GM12865 (cell line): ENCODE measurements at regions not wholly inside any gene's neighbourhood (a gene's known extent, or its start where the extent isn't known, plus 50 kb on each side); places are given as distances from the start of the nearest gene placed in this dataset.

Experiments used
- DNase-seq: peaks from one replicate; pipeline ENCODE4 v3.0.0; 2010; ENCODE audit warnings: low read depth
- H3K4me3 ChIP-seq: 2 replicates; pipeline ENCODE4 v1.5.1; 2011; ENCODE audit warnings: mild to moderate bottlenecking, low read depth, low read length, control low read depth
- CTCF ChIP-seq: IDR thresholded peaks from 2 replicates; pipeline ENCODE4 v1.5.1; 2011; ENCODE audit warnings: low read length, control low read depth, low read depth, inconsistent platforms; ENCODE audit not compliant: insufficient read depth; ENCODE audit errors: missing control alignments

DNA sequence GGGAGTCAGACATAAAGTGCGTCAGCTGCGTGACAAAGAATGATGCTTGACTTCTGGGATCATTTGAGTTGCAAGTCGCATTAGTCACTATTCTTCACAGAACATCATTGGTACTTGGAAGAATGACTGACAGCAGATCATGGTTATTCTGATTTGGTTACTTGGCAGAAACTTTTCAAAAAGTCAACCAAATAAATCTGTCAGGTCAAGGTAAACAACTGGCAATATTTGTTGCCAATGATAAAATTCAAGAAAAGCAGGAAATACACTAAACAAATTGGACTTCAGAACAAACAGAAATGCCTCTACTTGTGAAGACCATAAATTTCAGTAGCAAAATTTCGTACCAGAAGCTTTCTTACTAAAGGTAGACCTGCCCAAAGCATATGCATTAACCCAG, 221.6 kb downstream of the TFAP2A start:
- TF ChIP-seq CTCF, result no peak

GRCh38 chr6:10190042-10190441, 224.8 kb downstream of the TFAP2A start:
- no peak for TF ChIP-seq CTCF
- H3K4me3 ChIP-seq, result no peak overlapping the region
- no peak for DNase-seq

More for the DNA sequence above, 221.6 kb downstream of the TFAP2A start:
- no peak for DNase-seq
- no peak overlapping the region for H3K4me3 ChIP-seq

DNA sequence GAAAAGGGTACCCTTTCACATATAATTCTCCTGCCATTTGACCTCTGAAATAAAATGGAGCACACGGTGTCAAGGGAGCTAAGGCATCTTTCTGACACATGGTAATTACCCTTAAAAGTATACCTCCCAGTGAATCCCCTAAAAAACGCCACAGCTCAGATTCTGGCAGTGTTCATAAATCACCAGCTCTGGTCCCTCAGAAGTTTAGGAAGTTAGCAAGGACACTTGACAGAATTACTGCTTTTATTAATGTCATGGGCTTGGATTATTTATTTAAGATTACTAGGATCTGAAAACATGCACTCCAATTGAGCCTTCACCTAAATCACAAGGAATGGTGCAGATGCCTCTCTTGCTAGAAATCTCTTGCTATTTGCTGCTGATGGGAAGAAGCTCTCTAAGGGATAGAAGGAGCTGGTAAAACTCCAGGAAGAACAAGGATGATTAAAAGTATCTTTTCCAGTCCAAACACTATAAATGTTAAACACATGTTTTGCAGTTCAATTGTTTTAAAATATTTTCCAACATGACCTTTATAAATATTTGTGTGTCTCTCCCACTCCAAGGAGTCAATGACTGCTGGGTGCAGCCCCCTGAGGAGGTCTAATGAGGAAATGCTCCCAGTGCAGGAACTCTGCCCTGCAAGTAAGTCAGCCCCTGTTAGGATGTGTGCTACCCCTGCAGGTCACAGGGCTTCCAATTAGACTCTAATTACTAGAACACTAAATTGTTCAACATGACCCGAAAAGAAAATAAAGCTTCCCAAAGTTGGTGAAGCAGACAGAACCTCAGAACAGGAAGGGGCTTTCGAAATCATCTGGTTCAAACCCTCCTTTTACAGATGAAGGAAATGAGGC, 230.3 kb downstream of the TFAP2A start:
- no peak for DNase-seq
- no peak overlapping the region for H3K4me3 ChIP-seq
- no peak for TF ChIP-seq CTCF

- DNase-seq, result no peak
- H3K4me3 ChIP-seq, result no peak overlapping the region
- no peak for TF ChIP-seq CTCF
Observed at GRCh38 chr6:10180138-10181074, 234.5 kb downstream of the TFAP2A start.

DNA sequence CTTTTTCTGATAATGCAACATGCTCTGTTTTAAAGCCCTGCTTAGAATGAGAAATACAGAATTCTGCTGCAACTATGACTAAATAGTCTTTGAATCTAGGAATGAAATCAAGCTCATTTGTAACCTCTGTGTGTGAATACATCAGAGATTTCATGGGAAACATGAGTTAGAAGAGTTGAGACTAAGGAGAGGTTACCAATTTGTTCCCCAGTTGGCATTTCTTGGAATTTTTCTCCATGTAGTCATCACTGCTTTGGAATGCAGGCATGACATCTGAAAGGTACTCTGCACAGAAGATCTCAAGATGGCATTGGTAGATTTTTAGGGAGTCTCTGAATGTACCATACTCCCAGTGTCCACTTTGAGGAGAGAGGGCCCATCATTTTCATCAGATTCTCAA, 237.2 kb downstream of the TFAP2A start:
- DNase-seq, result no peak
- H3K4me3 ChIP-seq, result no peak overlapping the region
- TF ChIP-seq CTCF, result no peak

DNA sequence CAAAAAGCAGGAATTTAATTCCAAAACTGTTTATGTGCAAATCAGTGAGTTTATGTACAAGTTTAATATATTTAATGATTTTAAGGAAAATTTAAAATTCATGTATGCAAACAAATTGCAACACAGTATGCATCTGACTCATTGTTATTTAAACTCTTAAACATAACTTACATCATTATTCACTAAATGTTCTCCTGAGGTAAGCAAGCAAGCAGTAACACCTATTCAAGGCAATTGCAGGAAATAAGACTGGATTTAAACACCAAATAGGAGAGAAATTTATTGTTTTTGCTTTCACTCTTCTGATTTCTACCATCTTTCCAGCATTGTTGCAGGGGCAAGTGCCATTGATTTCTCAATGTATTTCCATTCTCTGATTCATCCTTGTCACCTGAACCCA, 239.5 kb downstream of the TFAP2A start:
- no peak overlapping the region for H3K4me3 ChIP-seq
- TF ChIP-seq CTCF, result no peak
- DNase-seq, result no peak
